HepG2 (cell line): ENCODE measurements at regions not wholly inside any gene's neighbourhood (a gene's known extent, or its start where the extent isn't known, plus 50 kb on each side); places are given as distances from the start of the nearest gene placed in this dataset.

Experiments used
- ATAC-seq: fragments of 200-7000 bp; cut with Tn5 transposase; 3 replicates; pipeline ENCODE4 v1.9.1; 2020; ENCODE audit warnings: mild to moderate bottlenecking, moderate library complexity
- BruUV-seq: library from RNA; stranded (reverse); fragments of 400-500 nt; replicated peaks from 2 replicates; lab custom pipeline; 2021; lab: Mats Ljungman, UMichigan
- CTCF ChIA-PET: fragments of 300-600 bp; formaldehyde crosslinking; extraction: SDS; loops from one replicate; lab custom pipeline; 2021; ENCODE audit warnings: low total read pairs, inconsistent platforms, low intra/inter-chr PET ratio; lab: Yijun Ruan, JAX
- POLR2A ChIA-PET: fragments of 350-600 bp; sonication (Branson Sonifier 250); formaldehyde crosslinking; loops from one replicate; lab custom pipeline; 2020; ENCODE audit warnings: antibody characterized with exemption, inconsistent platforms; lab: Yijun Ruan, JAX
- DNase-seq: peaks from one replicate; pipeline ENCODE4 v3.0.0-alpha.2; 2015; ENCODE audit warnings: low spot score
- FAIRE-seq: peaks from 3 replicates; lab custom pipeline; 2011; peaks lifted over from hg19 to GRCh38; lab: Jason Lieb, UNC
- H2AFZ ChIP-seq: one replicate; pipeline ENCODE4 v1.6.1; 2011; ENCODE audit warnings: low read length, inconsistent platforms
- H3K27ac ChIP-seq: fragments of 300-600 bp; 3 replicates; pipeline ENCODE4 v1.8.0; 2011; ENCODE audit warnings: mixed run types, mild to moderate bottlenecking, mixed read lengths, low read length, inconsistent platforms; ENCODE audit not compliant: insufficient read depth; ENCODE audit errors: extremely low read length
- H3K27me3 ChIP-seq, 2 experiments: fragments of 200-600 bp in 1 of 2; 2 replicates in 1 of 2; 3 replicates in 1 of 2; pipeline versions ENCODE4 v1.6.0 to v1.8.0; 2011; ENCODE audit warnings: low read length in 2 of 2, mild to moderate bottlenecking in 2 of 2, moderate library complexity in 2 of 2, inconsistent platforms in 1 of 2; ENCODE audit not compliant: insufficient read depth in 2 of 2, control insufficient read depth in 1 of 2
- H3K36me3 ChIP-seq, 2 experiments: fragments of 200-600 bp in 1 of 2; replicated peaks in 1 of 2; 2 replicates in 1 of 2; 3 replicates in 1 of 2; pipeline versions ENCODE4 v1.5.1 to v1.8.0; 2011; ENCODE audit warnings: low read length in 2 of 2, inconsistent platforms in 1 of 2; ENCODE audit not compliant: insufficient read depth in 2 of 2, control insufficient read depth in 1 of 2
- H3K4me1 ChIP-seq: 2 replicates; pipeline ENCODE4 v1.5.1; 2012; ENCODE audit warnings: low read length, inconsistent platforms; ENCODE audit not compliant: insufficient read depth
- H3K4me2 ChIP-seq: 2 replicates; pipeline ENCODE4 v1.6.0; 2011; ENCODE audit warnings: low read depth, low read length, inconsistent platforms
- H3K4me3 ChIP-seq, 3 experiments: fragments of 200-600 bp in 1 of 3; sonication (generic), shearing (Covaris generic) in 1 of 3; replicated peaks in 1 of 3; 2 replicates each; pipeline ENCODE4 v1.5.1; 2011 to 2016; ENCODE audit warnings: low read length in 3 of 3, inconsistent platforms in 2 of 3, low read depth in 2 of 3, mild to moderate bottlenecking in 2 of 3, control low read depth in 1 of 3, mixed read lengths in 1 of 3; ENCODE audit not compliant: insufficient read depth in 1 of 3
- H3K79me2 ChIP-seq: one replicate; pipeline ENCODE4 v1.6.1; 2011; ENCODE audit warnings: low read length, inconsistent platforms; ENCODE audit not compliant: insufficient read depth
- H3K9ac ChIP-seq: 2 replicates; pipeline ENCODE4 v1.6.0; 2011; ENCODE audit warnings: mild to moderate bottlenecking, low read depth, low read length, inconsistent platforms; ENCODE audit not compliant: insufficient read depth
- H3K9me3 ChIP-seq: 2 replicates; pipeline ENCODE4 v1.5.1; 2012; ENCODE audit warnings: mild to moderate bottlenecking, low read length
- H4K20me1 ChIP-seq: 2 replicates; pipeline ENCODE4 v1.6.0; 2011; ENCODE audit warnings: inconsistent platforms, mild to moderate bottlenecking, low read length, moderate library complexity; ENCODE audit not compliant: insufficient read depth
- MAFK ChIP-seq, 2 experiments: IDR thresholded peaks in 1 of 2; conservative IDR thresholded peaks in 1 of 2; 2 replicates each; pipeline ENCODE4 v1.6.1; 2011; ENCODE audit warnings: improper control_type of control experiment in 2 of 2, low read length in 2 of 2
- RAD51 ChIP-seq: fragments of 450-650 bp; IDR thresholded peaks from 2 replicates; pipeline ENCODE4 v1.6.1; 2016; ENCODE audit warnings: borderline replicate concordance
- ZBTB3 ChIP-seq: sonication (generic); formaldehyde crosslinking; IDR thresholded peaks from 2 replicates; pipeline ENCODE4 v1.4.0; 2020; ENCODE audit warnings: low read depth, mild to moderate bottlenecking, moderate library complexity, missing genetic modification reagents, borderline replicate concordance
- ZNF558 ChIP-seq: sonication (generic); formaldehyde crosslinking; IDR thresholded peaks from 2 replicates; pipeline ENCODE4 v1.9.0; 2022; ENCODE audit warnings: mild to moderate bottlenecking, missing genetic modification reagents, borderline replicate concordance
- WGBS: methylation state at CpG from one replicate; pipeline ENCODE4 v1.1.6; 2017; ENCODE audit warnings: low lambda C conversion rate; 5-methylcytosine and 5-hydroxymethylcytosine counted together
- in situ Hi-C: cut with HindIII; loops from 2 replicates; pipeline ENCODE4 v1.10.0; 2017; ENCODE audit warnings: low pct_unique_long_range_greater_than_20kb; ENCODE audit not compliant: extremely low pct_ligation_motif_present
- intact Hi-C: fragments of 100-400 bp; cut with micrococcal nuclease; formaldehyde crosslinking; loops from one replicate; pipeline ENCODE4 v1.10.0; 2022; ENCODE audit not compliant: unreplicated experiment
- TF ChIP-seq, protein P1 (sequence below): sonication (generic); formaldehyde crosslinking; IDR thresholded peaks from 2 replicates; pipeline ENCODE4 v1.8.0; 2022; ENCODE audit warnings: low read depth, missing genetic modification reagents
- TF ChIP-seq, protein P2 (sequence below): sonication (generic); formaldehyde crosslinking; conservative IDR thresholded peaks from 2 replicates; pipeline ENCODE4 v1.4.0; 2020; ENCODE audit warnings: mild to moderate bottlenecking, missing genetic modification reagents, moderate library complexity
- TF ChIP-seq, protein P3 (sequence below): sonication (generic); formaldehyde crosslinking; IDR thresholded peaks from 2 replicates; pipeline ENCODE4 v1.8.1; 2022; ENCODE audit warnings: mild to moderate bottlenecking, missing genetic modification reagents

DNA sequence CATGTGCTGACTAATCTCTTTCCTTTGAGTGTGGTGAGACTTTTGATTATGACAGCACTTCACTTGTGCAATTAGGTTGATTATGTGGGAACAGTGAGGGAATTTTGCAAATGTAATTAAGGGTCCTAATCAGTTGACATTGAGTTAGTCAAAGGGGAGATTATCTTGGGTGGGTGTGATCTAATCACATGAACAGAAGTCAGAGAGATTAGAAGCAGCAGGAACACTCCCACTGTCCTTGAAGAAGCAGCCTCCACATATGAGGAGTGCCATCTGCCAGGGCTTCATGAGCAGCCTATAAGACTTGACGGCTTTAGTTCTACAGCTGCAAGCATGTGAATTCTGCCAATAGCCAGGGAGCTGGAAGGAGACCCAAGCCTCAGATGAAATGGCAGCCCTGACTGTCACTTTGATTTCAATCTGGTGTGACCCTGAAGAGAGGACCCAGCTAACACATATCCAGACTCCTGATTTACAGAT is 89.4 kb upstream of the APCDD1 start:
- ATAC-seq (no peak), DNase-seq (no peak), FAIRE-seq (no peak)
- H3K27ac ChIP-seq: no peak overlapping the region
- H3K4me1 ChIP-seq: no peaks in the 10 kb centered on the region
- 100% methylated on average over 1 of the region's 1 CpG for WGBS
- H3K79me2 ChIP-seq: no peaks in the 10 kb centered on the region
- H3K27me3 ChIP-seq: no peaks in the 10 kb centered on the region
- no TSS peak for BruUV-seq
- intact Hi-C loops (no loop called here), in situ Hi-C loops (no loop called here)
- no peak overlapping the region for H3K9ac ChIP-seq
- H3K4me2 ChIP-seq: no peak overlapping the region
- TF ChIP-seq ZBTB3 (CRISPR knock-in tag) (no peak), ZNF558 (CRISPR knock-in tag) (no peak), RAD51 (no peak), MAFK (conservative IDR thresholded peaks at IDR 0.05 in 1 of 2, IDR thresholded peaks at IDR 0.05 in 1 of 2; ENCODE audit: low read length in 2 of 2) (peak; percentile 10 to 33; a peak in 2 of 4 replicates)
- TF ChIP-seq, protein P1, sequence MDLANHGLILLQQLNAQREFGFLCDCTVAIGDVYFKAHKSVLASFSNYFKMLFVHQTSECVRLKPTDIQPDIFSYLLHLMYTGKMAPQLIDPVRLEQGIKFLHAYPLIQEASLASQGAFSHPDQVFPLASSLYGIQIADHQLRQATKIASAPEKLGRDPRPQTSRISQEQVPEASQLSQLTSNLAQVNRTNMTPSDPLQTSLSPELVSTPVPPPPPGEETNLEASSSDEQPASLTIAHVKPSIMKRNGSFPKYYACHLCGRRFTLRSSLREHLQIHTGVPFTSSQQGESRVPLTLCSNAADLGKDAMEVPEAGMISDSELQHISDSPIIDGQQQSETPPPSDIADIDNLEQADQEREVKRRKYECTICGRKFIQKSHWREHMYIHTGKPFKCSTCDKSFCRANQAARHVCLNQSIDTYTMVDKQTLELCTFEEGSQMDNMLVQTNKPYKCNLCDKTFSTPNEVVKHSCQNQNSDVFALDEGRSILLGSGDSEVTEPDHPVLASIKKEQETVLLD (CRISPR knock-in tag): no peak
- TF ChIP-seq, protein P2, sequence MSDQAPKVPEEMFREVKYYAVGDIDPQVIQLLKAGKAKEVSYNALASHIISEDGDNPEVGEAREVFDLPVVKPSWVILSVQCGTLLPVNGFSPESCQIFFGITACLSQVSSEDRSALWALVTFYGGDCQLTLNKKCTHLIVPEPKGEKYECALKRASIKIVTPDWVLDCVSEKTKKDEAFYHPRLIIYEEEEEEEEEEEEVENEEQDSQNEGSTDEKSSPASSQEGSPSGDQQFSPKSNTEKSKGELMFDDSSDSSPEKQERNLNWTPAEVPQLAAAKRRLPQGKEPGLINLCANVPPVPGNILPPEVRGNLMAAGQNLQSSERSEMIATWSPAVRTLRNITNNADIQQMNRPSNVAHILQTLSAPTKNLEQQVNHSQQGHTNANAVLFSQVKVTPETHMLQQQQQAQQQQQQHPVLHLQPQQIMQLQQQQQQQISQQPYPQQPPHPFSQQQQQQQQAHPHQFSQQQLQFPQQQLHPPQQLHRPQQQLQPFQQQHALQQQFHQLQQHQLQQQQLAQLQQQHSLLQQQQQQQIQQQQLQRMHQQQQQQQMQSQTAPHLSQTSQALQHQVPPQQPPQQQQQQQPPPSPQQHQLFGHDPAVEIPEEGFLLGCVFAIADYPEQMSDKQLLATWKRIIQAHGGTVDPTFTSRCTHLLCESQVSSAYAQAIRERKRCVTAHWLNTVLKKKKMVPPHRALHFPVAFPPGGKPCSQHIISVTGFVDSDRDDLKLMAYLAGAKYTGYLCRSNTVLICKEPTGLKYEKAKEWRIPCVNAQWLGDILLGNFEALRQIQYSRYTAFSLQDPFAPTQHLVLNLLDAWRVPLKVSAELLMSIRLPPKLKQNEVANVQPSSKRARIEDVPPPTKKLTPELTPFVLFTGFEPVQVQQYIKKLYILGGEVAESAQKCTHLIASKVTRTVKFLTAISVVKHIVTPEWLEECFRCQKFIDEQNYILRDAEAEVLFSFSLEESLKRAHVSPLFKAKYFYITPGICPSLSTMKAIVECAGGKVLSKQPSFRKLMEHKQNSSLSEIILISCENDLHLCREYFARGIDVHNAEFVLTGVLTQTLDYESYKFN: no peak
- TF ChIP-seq, protein P3, sequence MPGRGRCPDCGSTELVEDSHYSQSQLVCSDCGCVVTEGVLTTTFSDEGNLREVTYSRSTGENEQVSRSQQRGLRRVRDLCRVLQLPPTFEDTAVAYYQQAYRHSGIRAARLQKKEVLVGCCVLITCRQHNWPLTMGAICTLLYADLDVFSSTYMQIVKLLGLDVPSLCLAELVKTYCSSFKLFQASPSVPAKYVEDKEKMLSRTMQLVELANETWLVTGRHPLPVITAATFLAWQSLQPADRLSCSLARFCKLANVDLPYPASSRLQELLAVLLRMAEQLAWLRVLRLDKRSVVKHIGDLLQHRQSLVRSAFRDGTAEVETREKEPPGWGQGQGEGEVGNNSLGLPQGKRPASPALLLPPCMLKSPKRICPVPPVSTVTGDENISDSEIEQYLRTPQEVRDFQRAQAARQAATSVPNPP (CRISPR knock-in tag): no peak
- no peaks in the 10 kb centered on the region for H3K9me3 ChIP-seq
- no peaks in the 10 kb centered on the region for H4K20me1 ChIP-seq
- CTCF ChIA-PET: no interaction called here
- H3K4me3 ChIP-seq: no peak overlapping the region
- POLR2A ChIA-PET: no interaction called here
- H2AFZ ChIP-seq: no peak overlapping the region
- H3K36me3 ChIP-seq: no peaks in the 10 kb centered on the region
